GM21360 (cell line): ENCODE measurements at regions not wholly inside any gene's neighbourhood (a gene's known extent, or its start where the extent isn't known, plus 50 kb on each side); places are given as distances from the start of the nearest gene placed in this dataset.

Experiments used
- ATAC-seq: cut with Tn5 transposase; IDR thresholded peaks from one replicate; pipeline ENCODE4 v1.9.1; 2021; ENCODE audit warnings: mild to moderate bottlenecking, moderate library complexity; ENCODE audit not compliant: unreplicated experiment

DNA sequence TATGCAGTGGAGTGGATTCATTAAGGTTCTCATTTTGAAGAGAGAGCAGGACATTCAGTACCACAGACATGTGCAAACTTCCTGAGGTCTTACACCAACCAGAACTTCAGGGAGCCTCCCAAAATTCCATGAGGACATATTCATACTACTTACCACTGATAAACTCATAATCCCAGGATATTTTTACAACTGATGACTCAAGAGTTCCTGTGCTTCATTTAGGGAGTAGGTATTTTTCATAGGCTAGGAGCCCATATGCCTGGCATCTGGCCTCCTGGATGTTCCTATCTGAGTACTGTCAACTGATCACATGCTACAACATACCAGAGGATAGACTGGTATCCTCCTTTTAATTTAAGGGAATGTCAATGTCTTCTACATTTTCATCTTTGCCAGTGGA, 578.0 kb downstream of the EFNA5 start:
- no peak for ATAC-seq

- ATAC-seq = no peak
Measured at GRCh38 chr5:107090506-107090905, 580.2 kb downstream of the EFNA5 start.

DNA sequence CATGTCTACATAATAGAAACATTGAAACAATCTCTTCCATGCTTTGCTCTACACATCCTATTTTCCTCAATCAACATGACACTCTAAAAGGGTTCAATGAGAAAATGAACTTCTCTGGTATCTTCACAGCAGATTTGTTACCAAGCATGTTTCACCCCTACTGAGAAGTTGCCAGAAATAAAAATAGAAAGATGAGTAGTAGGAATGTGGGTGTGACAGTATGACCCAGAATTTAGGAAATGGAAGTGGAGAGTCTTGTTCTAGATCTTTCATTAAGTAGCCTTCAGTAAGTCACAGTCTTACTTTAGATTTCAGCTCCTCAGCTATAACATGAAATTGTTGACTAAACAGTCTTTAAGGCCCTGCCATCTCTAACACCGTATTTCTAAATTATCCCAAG, 581.8 kb downstream of the EFNA5 start:
- ATAC-seq = no peak

DNA sequence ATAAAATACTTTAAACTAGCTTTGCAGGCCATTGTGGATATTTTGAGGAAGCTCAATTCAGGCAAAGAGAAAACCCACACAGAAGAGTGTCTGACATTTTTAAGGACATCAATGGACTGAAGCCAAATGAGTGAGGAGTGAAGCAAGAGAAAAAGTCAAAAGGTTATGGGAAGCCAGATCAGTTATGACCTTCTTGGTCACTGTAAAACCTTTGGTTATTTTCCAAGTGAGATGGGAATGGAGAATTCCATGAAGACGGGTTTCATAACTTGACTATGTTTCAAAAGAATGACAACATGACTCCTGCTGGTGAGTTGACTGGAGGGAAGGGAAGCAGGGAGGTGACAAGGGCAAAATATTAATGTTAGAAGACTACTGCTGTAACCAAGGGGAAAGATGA, 585.2 kb downstream of the EFNA5 start:
- ATAC-seq = no peak

DNA sequence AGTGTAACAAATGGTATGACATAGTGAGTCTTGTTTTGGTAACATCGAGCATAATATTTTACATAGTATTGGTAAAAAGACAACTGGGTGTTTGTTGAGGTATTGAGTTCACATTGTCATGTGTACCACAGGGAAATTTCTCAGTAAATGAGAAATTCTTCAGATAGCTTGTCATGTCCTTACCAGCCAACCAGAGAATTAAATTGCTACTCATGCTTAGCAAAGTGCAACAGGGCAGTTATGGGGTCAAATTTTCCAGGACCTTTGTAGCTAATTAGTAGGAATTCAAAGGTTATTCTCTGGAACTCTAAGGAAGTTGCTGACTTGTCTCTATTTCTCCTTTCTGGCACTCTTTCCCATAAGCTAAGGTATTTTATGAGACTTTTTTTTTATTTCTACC, 595.7 kb downstream of the EFNA5 start:
- no peak for ATAC-seq

- no peak for ATAC-seq
Measured at GRCh38 chr5:107072967-107073366, 597.8 kb downstream of the EFNA5 start.

- ATAC-seq = no peak
Measured at GRCh38 chr5:107072440-107072839, 598.3 kb downstream of the EFNA5 start.

DNA sequence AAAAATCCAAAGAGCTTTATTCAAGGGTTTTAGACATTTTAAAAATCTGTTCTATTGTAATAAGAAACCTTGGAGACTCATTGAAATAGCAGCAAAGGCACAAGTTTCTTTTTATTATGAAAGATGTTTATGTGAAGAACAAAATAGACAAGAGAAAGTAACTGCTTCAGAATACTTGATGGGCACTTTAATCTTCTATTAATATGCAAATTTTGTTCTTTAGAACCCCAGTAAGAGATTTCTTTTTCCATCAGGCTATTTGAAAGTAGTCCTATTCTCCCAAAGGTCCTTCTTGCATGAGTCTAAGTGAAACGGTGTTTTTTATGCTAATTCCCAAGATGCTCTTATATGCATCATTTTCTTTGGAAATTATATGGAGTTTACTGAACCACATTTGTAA, 602.0 kb downstream of the EFNA5 start:
- ATAC-seq = no peak

DNA sequence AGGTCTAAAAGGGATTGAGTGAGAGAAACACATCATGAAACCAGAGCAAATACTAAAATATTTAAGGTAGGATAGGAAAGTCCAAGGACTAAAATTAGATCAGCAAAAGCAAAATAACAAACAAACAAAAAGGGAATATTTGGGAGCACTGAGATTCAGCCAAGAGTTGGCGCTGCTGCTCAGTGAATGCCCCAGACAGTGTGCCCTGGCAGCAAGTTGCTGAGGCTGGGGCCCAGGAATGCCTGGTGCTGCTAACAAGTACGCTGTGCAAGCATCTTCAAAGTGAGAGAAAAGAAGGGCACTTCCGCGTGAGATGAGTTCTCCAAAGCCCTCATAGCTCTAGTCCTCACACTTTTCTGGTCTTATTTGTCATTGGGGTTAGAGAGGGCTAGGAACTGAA, 603.3 kb downstream of the EFNA5 start:
- ATAC-seq = no peak

DNA sequence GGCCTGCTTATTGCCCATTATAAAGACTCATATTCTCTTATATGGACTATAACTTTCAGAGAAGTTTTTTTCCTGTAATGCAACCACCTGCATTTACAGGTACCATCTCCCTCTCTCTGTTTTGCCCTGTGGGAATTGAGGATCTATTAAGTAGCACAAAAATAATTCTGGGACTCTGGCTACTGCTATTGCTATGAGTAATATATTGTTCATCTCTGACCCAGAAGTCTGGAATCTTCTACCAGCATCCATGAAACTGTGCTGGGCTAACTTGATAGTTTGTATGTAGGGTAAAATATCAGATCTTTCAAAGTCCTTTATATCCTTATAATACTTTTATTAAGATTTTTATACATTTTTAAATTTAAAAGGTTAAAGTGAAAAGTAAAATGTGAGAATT, 607.2 kb downstream of the EFNA5 start:
- ATAC-seq = no peak

DNA sequence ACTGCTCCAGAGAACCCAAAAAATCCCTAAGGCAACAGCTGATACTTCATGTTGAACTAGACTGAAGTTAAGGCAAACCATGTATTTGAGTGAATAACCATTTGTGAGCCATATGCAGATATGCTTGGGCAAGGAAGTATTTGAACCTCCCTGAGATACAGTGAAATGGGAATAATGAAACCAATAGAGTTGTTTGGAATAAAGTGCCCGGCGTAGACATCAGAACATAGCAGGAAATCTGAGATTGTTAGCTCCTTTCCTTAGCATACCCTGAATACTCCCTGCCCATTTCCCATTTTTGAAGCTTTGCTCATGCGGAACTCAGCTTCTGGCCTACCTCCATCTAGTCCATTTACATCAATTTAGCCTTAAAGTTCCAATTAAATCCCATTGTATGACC, 611.9 kb downstream of the EFNA5 start:
- no peak for ATAC-seq

GRCh38 chr5:107058235-107058634, 612.5 kb downstream of the EFNA5 start:
- no peak for ATAC-seq

DNA sequence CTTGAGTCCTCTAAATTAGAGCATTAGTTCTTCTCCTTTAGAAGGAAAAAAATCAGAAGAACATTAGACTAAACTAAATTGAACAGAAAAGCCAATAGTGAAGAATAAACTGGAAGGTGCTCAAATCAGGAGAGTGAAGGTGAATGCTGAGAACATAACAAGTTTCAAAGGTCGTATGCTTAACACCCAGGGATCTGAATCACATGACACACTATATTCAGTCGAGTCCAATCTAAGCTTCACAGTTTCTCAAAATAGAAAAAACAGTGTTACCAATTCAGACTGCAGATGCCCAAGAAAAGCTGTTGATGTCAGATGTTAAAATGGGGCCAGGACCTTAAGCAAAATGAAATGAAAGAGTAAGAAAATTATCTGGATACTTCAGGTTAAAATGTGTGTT, 614.5 kb downstream of the EFNA5 start:
- ATAC-seq = no peak

GRCh38 chr5:107047048-107047447, 623.7 kb downstream of the EFNA5 start:
- no peak for ATAC-seq

- no peak for ATAC-seq
Measured at GRCh38 chr5:107043665-107044064, 627.1 kb downstream of the EFNA5 start.

- no peak for ATAC-seq
Measured at GRCh38 chr5:107040907-107041306, 629.8 kb downstream of the EFNA5 start.

- no peak for ATAC-seq
Measured at GRCh38 chr5:107032629-107033028, 638.1 kb downstream of the EFNA5 start.

DNA sequence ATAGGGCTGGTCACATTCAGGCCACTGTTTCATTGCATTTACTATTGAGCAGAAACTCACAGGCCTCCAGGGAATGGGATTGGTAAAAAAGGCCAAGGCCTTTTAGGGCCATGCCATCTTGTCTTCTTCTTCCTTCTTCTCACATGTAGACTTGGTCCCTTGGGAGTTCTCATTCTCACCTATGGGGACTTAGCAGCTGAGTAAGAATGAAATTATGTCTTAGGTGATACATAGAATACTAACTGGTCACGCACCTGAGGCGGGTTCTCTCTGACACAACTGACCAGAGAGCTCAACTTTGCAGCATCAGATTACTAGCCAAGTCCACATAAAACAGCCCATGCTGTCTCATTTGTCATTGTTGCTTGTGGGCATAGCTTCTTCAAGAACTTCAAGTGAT, 641.8 kb downstream of the EFNA5 start:
- ATAC-seq = no peak

- ATAC-seq = no peak
Measured at GRCh38 chr5:107025712-107026497, 644.8 kb downstream of the EFNA5 start.

GRCh38 chr5:107023732-107024131, 647.0 kb downstream of the EFNA5 start:
- ATAC-seq = no peak

- no peak for ATAC-seq
Measured at GRCh38 chr5:107021575-107021974, 649.2 kb downstream of the EFNA5 start.

- ATAC-seq = no peak
Measured at GRCh38 chr5:107020626-107021025, 650.1 kb downstream of the EFNA5 start.

- ATAC-seq = no peak
Measured at GRCh38 chr5:107017616-107018015, 653.1 kb downstream of the EFNA5 start.
